GM10266 (cell line): ENCODE measurements at regions not wholly inside any gene's neighbourhood (a gene's known extent, or its start where the extent isn't known, plus 50 kb on each side); places are given as distances from the start of the nearest gene placed in this dataset.

Experiments used
- DNase-seq: peaks from one replicate; pipeline ENCODE4 v3.0.0; 2012; ENCODE audit errors: extremely low spot score
- TF ChIP-seq, protein P1 (sequence below): IDR thresholded peaks from 2 replicates; pipeline ENCODE4 v1.5.1; 2012; ENCODE audit warnings: mild to moderate bottlenecking, low read depth; ENCODE audit not compliant: control insufficient read depth, insufficient read depth; ENCODE audit errors: missing control alignments

DNA sequence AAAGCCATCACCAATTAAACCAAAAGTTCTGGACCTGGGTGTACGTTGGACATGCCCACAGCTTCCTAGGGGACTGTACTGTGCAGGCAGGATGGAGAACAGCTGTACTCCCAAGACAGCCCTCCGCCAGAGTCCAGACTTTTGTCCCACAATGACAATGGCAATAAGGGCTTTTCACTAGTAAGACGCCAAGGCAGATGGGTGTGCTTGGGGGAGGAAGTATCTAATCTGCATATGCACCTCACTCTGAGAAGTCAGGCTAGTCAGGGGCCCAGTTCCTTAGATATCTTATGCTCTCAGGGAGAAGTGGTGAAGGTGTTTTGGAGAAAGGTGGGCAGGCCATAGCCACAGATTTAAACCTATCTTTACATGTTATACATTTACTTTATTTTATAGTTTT, 85.1 kb upstream of the USP47 start:
- TF ChIP-seq, protein P1, sequence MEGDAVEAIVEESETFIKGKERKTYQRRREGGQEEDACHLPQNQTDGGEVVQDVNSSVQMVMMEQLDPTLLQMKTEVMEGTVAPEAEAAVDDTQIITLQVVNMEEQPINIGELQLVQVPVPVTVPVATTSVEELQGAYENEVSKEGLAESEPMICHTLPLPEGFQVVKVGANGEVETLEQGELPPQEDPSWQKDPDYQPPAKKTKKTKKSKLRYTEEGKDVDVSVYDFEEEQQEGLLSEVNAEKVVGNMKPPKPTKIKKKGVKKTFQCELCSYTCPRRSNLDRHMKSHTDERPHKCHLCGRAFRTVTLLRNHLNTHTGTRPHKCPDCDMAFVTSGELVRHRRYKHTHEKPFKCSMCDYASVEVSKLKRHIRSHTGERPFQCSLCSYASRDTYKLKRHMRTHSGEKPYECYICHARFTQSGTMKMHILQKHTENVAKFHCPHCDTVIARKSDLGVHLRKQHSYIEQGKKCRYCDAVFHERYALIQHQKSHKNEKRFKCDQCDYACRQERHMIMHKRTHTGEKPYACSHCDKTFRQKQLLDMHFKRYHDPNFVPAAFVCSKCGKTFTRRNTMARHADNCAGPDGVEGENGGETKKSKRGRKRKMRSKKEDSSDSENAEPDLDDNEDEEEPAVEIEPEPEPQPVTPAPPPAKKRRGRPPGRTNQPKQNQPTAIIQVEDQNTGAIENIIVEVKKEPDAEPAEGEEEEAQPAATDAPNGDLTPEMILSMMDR, result no peak
- no peak for DNase-seq

DNA sequence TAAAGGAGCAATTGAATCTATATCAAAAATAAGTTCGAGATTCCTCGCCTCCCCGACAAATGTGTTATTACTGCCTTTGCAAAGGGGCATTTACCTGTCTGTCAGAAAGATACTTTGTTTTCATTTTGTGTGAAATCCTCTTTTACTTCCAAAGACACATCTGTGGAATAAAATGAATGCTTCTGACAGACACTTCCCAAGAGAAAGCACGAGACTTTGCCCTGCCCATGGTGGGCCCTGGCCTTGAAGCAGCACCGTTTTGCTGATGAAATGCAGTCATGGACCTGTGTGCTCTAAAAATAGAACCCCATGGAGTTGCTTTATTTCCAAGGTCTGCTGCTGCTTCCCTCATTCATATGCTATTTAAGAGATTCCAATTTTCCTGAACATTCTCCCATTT, 85.9 kb upstream of the USP47 start:
- TF ChIP-seq, protein P1, result no peak
- DNase-seq, result no peak

DNA sequence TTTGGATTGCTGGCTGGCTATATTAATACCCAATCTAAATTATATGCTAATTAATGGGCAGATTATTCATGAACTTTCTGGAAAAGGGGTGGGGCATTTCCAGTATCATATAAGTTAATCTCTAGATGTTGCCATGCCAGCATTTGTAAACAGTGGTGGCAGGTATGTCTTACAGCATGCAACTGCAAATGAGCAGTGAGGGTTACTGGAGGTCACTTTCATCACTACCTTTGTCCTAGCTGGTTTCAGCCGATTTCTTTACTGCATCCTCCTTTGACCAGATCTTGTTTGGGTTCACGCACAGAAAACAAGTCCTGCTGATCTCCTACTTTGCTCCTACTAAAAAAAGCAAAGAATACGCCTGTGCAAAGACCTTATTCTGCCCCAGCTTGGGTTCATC, 89.1 kb upstream of the USP47 start:
- TF ChIP-seq, protein P1, result no peak
- no peak for DNase-seq

- TF ChIP-seq, protein P1, result no peak
- DNase-seq, result no peak
Measured at GRCh38 chr11:11750017-11750878, 91.5 kb upstream of the USP47 start.

DNA sequence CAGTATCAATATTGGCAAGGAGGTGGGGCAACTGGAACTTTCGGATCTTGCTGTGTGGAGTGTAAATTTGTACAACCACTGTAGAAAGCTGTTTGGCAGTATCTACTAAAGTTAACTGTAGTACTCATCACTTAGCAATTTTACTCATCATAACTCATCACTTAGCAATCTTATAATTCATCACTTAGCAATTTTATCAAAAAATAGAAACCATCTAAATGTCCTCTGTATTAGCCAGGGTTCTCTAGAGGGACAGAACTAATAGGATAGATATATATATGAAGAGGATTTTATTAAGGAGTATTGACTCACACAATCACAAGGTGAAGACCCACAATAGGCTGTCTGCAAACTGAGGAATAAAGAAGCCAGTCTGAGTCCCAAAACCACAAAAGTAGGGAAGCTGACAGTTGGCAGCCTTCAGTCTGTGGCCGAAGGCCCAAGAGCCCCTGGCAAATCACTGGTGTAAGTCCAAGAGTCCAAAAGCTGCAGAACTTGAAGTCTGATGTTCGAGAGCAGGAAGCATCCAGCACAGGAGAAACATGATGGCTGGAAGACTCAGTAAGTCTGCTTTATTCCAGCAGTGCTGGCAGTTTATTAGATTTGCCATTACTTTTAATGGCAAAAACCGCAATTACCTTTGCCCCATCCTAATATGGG, 92.9 kb upstream of the USP47 start:
- DNase-seq, result no peak
- TF ChIP-seq, protein P1, result no peak

- TF ChIP-seq, protein P1, result no peak
Measured at GRCh38 chr11:11747570-11747969, 94.2 kb upstream of the USP47 start.

GRCh38 chr11:11746449-11746848, 95.3 kb upstream of the USP47 start:
- TF ChIP-seq, protein P1, result no peak
- no peak for DNase-seq

More at GRCh38 chr11:11747570-11747969, 94.2 kb upstream of the USP47 start:
- no peak for DNase-seq
